ENCODE measurements at regions not wholly inside any gene's neighbourhood (a gene's known extent, or its start where the extent isn't known, plus 50 kb on each side); places are given as distances from the start of the nearest gene placed in this dataset.
"Not testable (repeated sequence)": the region's sequence is repeated elsewhere in the genome, so short reads cannot be mapped to it uniquely, and the experiment has no call there.

GRCh38 chr16:60763869-60764268 is 1272.4 kb downstream of the CDH8 start:
- DNase-seq = no peak

GRCh38 chr16:60755907-60756306 is 1280.3 kb downstream of the CDH8 start:
- no peak for DNase-seq

DNA sequence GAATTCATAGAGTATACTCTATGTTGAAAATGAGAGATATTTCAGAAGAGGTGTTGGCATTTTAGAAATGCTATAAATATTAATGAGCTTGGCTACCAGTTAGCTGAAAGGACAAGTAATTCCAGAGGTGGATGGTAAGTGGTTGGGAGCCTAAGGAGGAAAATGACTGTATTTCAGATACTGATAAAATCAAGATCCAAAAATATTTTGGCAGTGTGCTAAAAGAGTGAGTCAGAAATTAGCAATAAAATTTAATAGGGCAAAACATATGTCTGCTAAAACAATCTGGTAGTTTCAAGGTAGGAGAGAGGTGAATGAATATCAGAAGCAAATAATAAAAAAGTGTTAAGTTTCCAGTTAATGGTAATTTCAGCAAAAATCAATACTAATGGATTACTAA is 1287.9 kb downstream of the CDH8 start:
- no peak for DNase-seq

- DNase-seq = no peak
Observed at GRCh38 chr16:60744198-60744597, 1292.0 kb downstream of the CDH8 start.

- DNase-seq = no peak
Observed at GRCh38 chr16:60741810-60742209, 1294.4 kb downstream of the CDH8 start.

- DNase-seq = no peak
Observed at GRCh38 chr16:60739737-60740683, 1296.2 kb downstream of the CDH8 start.

DNA sequence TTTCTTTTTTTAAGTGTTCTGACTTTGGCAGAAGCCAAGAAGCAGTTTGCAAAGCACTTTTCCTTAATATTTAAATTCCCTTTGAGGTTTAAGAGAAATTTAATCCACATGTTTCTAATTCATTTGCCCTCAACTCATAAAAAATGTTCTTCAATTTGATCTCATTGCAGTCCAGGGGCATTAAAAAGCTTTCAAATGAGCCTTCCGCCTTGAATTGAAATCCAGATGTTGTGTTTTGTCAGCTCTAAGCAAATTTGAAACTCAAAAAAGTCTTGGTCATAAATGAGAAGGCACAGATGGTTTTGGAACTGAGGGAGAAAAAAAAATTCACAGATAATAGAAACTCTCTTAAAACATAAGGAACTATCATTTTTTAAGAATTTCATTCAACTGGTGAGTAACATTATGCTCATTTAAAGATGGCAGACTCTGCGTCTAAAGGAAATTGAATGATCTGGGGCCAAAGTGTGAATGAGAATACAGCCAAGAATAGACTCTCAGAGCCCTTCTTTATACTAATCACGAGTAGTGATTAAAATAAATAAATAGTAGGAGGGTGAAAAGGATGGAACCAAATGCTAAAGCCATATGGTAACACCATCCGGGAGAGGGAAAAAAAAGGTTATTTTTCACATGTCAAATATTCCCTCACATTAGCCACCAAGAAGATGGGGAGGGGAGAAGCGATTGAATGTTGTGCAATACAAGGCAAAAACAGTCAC is 1304.7 kb downstream of the CDH8 start:
- DNase-seq = no peak

GRCh38 chr16:60729051-60729450 is 1307.2 kb downstream of the CDH8 start:
- no peak for DNase-seq

DNA sequence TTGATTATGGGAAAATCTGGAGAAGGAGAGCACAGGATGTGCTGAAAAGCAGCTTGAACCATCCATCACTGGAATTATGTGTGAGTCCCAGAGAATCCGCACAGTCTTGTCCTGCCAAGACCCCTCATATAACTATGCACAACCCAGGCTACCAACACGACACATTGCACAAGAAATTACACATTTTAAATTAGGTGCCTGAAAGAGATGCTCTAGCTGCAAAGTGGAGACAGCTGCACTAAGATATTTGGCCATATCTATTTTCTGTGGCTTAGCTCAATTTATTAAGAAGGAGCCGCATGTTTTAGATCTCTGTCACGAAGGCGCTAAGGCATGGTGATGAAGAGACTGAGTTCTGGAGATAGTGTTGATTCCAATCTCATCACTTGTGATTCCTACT is 1308.4 kb downstream of the CDH8 start:
- no peak for DNase-seq

- no peak for DNase-seq
Observed at GRCh38 chr16:60720060-60720459, 1316.2 kb downstream of the CDH8 start.

DNA sequence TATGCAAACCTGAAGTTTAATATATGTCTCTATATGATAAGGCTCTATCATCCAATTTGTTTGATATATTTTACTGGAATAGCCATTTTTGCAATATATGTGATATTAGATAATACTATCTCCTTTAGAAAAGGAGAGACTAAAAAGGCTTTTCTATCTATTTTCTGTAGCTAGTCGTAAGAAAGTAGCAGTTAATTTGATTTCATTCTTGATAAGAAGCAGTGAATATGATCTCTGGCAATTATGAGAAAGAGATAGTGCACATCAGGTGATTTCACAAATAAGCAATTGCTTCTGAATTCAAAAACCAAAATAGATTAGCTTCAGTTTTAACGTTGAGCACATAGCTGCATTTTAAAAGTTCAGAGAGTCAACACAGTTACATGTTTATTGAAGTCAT is 1318.4 kb downstream of the CDH8 start:
- no peak for DNase-seq

DNA sequence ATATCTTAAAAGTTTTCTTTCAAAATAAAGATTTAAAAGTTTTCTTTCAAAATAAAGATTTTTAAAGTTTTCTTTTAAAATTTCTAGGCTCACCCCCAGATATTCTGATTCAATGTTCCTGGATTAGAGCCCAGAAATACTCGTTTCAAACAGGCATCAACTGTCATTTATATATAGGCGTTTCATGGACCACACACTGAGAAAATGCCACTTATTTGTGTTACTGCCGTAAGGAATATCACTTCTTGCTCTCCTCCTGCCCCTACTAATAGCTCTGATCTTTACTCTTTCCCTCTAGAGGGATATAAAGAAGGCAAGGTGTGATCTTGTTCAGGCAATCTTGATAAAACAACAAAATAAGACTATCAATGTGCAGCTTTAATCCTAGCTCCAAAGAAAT is 1324.1 kb downstream of the CDH8 start:
- no peak for DNase-seq

- no peak for DNase-seq
Observed at GRCh38 chr16:60704726-60705125, 1331.5 kb downstream of the CDH8 start.

DNA sequence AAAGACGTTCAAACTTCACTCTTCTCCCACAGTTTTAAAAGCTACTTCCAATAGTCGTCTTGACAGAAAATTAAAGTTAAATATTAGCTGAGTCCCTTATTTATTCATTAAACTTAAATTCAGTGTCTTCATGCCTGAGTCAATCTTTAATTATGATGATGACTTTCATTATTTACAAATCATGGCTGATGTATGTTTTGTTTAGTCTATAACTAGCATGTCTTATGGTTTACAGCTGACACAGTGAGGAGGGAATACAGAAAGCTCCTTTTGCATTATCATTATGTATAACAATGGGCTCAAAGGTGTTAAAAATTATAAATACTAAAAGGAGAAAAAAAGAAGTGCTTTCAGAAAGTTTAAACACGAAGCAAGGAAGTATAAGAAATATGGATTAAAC is 1333.1 kb downstream of the CDH8 start:
- DNase-seq = no peak

DNA sequence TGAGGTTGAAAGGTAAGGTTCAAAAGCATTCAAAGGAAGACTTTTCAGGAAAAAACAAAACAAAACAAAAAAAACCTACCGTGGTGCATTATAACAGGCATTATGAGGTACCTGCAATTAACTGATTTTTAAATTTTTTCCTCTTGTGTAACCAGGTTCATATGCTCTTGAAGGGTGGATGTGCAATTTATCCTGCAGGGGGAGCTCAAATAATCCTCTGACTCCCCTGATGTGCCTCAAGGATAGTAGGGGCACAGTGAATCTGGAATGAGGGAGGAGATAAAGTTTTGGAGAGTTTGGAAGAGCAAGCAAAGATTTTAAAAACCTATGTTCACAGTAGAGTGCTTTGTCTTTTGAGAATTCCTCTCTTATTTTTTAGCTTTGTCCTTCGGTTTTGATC is 1349.4 kb downstream of the CDH8 start:
- DNase-seq = no peak

- no peak for DNase-seq
Observed at GRCh38 chr16:60684002-60684401, 1352.2 kb downstream of the CDH8 start.

GRCh38 chr16:60682219-60682618 is 1354.0 kb downstream of the CDH8 start:
- DNase-seq = no peak

DNA sequence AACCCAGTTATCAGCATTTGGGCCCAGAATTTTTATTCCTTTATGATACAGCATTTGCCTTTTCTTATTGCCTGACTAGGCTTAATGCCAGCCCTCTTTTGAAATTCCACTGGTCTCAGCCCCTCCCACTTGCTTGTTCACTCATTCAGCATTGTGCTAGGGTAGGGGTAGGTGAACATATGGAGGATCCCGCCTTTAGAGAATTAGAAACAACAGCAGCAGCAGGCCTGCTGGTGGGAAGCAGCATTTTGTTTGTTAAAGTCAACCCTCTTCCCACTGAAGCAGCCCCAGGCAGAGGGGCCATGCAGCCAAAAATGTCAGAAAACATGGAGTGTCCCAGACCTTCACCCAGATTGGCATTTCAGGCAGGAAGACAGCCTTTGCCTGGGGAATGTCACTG is 1355.2 kb downstream of the CDH8 start:
- no peak for DNase-seq

DNA sequence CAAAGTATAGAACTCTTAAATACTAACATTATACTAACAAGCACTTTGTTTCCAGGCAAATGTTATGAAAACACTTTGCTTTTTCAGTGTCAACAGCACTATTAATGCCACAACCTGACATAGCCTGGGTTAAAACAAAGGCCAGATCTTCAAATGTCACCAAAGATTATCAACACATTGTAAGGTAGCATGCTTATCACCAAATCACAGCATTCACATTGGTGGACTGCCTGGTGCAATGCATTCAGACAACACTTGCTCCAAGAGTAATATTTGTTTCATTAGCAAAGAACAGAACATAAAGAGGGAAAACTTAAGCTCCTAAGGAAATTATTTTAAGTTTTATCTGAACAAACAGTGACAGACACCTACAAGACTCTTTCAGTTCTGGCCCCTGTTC is 1361.2 kb downstream of the CDH8 start:
- DNase-seq = no peak

GRCh38 chr16:60674241-60674640 is 1362.0 kb downstream of the CDH8 start:
- DNase-seq = no peak

DNA sequence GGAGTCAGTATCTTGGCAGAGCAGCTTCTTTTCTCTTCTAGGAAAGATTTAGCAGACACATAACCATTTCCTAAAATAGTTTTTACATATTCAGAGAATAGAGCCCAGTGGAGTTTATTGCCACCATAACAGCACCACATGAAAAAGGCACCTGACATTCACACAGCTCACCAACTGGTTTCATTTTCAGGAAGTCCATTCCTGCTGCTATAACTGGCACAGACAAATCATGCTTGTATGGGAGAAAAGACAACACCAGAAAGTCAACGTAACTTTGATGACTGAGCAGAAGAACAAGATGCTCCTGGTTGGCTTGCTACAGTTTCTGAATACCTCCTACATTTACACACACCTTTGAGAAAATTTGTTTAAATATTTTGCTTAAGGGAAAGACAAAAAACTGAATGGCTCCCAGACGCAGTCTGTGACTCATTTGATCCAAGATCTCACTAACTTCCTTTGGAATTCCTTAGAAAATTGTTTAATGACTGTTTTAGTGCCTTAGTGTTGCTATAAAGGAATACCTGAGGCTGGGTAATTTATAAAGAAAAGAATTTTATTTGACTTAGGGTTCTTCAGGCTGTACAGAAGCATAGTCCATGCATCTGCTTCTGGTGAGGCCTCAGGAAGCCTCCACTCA is 1380.6 kb downstream of the CDH8 start:
- no peak for DNase-seq

DNA sequence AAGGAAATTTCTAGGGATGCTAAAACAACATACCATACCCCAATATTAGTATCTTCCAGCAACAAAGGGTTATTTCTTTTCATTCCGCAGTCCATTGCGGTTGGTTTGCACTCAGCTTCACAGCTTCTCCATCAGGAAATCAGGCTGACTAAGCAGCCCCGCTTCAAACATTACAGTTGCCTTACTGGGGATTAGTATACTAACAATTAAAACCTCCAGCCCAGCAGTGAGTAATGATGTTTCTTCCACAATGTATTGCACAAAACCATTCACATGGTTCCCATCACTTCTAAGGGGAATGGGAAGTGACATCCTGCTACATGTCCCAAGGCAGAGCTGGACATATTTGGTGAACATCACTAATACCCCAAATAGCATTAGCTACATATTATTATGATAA is 1384.9 kb downstream of the CDH8 start:
- DNase-seq = no peak

DNA sequence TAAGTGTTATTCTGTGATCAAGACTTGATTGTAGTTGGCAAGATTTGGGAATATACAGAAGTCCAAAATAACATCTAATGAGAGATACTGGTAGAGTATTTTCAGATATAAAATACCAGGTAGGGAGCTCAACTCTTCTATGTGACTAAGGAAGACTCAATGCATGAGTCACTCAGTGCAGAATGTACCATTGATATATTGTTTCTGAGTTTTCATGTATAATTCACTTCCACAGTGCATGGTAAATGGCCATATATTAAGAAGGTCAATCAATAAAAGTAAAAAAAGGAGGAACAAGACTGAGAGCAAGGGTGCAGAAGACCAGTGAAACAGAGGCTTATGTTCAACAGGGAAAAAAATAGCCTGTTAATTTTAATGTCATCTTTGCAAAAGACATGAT is 1387.9 kb downstream of the CDH8 start:
- DNase-seq = no peak

DNA sequence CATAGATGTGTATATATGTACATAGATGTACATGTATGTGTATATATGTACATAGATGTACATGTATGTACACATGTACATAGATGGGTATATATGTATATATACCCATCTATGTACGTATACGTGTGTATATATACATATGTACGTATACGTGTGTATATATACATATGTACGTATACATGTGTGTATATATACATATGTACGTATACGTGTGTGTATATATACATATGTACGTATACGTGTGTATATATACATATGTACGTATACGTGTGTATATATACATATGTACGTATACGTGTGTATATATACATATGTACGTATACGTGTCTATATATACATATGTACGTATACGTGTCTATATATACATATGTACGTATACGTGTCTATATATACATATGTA is 1388.8 kb downstream of the CDH8 start:
- not testable (repeated sequence) for DNase-seq

Data from NCI-H748 treated with DMSO at 0.1 percent for 48 hours (cell line).